H1 (cell line): ENCODE measurements at regions not wholly inside any gene's neighbourhood (a gene's known extent, or its start where the extent isn't known, plus 50 kb on each side); places are given as distances from the start of the nearest gene placed in this dataset.

Experiments used
- CTCF ChIA-PET: fragments of 300-600 bp; sonication (Branson Sonifier 250); formaldehyde crosslinking; loops from one replicate; lab custom pipeline; 2021; ENCODE audit not compliant: partially characterized antibody; lab: Charles Lee
- POLR2A ChIA-PET: fragments of 300-600 bp; sonication (Branson Sonifier 250); formaldehyde crosslinking; loops from one replicate; lab custom pipeline; 2021; ENCODE audit warnings: inconsistent platforms; ENCODE audit not compliant: partially characterized antibody; lab: Charles Lee
- DNase-seq, 2 experiments: peaks; one replicate each; pipeline versions ENCODE4 v3.0.0 to v3.0.0-alpha.2; 2010 to 2022; ENCODE audit warnings: low spot score in 2 of 2, low read depth in 1 of 2, mixed read lengths in 1 of 2
- FAIRE-seq: peaks from 2 replicates; lab custom pipeline; 2011; peaks lifted over from hg19 to GRCh38; lab: Jason Lieb, UNC
- H2AFZ ChIP-seq: 2 replicates; pipeline ENCODE4 v1.8.1; 2012; ENCODE audit warnings: low read length, inconsistent platforms
- H2AK5ac ChIP-seq: 2 replicates; pipeline ENCODE4 v1.6.1; 2013; ENCODE audit warnings: low read depth, low read length
- H2BK120ac ChIP-seq: replicated peaks from 2 replicates; pipeline ENCODE3; 2013; ENCODE audit warnings: low read depth, low read length, inconsistent platforms
- H2BK12ac ChIP-seq: 2 replicates; pipeline ENCODE4 v1.6.1; 2013; ENCODE audit warnings: low read depth, low read length
- H2BK15ac ChIP-seq: 2 replicates; pipeline ENCODE4 v1.6.1; 2013; ENCODE audit warnings: low read length
- H2BK20ac ChIP-seq: 2 replicates; pipeline ENCODE4 v1.6.1; 2013; ENCODE audit warnings: low read length
- H2BK5ac ChIP-seq: 2 replicates; pipeline ENCODE4 v1.6.1; 2013; ENCODE audit warnings: low read depth, low read length
- H3K14ac ChIP-seq: 2 replicates; pipeline ENCODE4 v1.6.1; 2013; ENCODE audit warnings: inconsistent platforms; ENCODE audit not compliant: insufficient read length
- H3K18ac ChIP-seq: 2 replicates; pipeline ENCODE4 v1.6.1; 2013; ENCODE audit warnings: low read length; ENCODE audit errors: extremely low read depth
- H3K23ac ChIP-seq: 2 replicates; pipeline ENCODE4 v1.6.1; 2013; ENCODE audit warnings: inconsistent platforms; ENCODE audit not compliant: insufficient read length
- H3K23me2 ChIP-seq: 2 replicates; pipeline ENCODE4 v1.6.1; 2013; ENCODE audit warnings: low read depth, low read length
- H3K27ac ChIP-seq: 2 replicates; pipeline ENCODE4 v1.6.1; 2011; ENCODE audit warnings: low read depth, low read length, inconsistent platforms
- H3K27me3 ChIP-seq, 4 experiments: replicated peaks in 1 of 4; 1 replicate in 1 of 4; 2 replicates in 3 of 4; pipeline versions ENCODE4 v1.6.1 to v1.8.1; 2011 to 2013; ENCODE audit warnings: low read length in 3 of 4, mild to moderate bottlenecking in 3 of 4, inconsistent platforms in 2 of 4, mixed read lengths in 2 of 4, moderate library complexity in 1 of 4; ENCODE audit not compliant: control insufficient read depth in 3 of 4, insufficient read depth in 3 of 4; ENCODE audit errors: extremely low read depth in 1 of 4
- H3K36me3 ChIP-seq, 4 experiments: 2 replicates each; pipeline versions ENCODE4 v1.6.1 to v1.8.1; 2011 to 2013; ENCODE audit warnings: mild to moderate bottlenecking in 4 of 4, low read length in 3 of 4, moderate library complexity in 2 of 4, control low read depth in 1 of 4, inconsistent platforms in 1 of 4; ENCODE audit not compliant: insufficient read depth in 4 of 4, control insufficient read depth in 2 of 4
- H3K4ac ChIP-seq: replicated peaks from 2 replicates; pipeline ENCODE3; 2013; ENCODE audit warnings: low read length, low read depth, mixed read lengths, inconsistent platforms; ENCODE audit not compliant: insufficient read length
- H3K4me1 ChIP-seq, 4 experiments: replicated peaks in 1 of 4; 1 replicate in 1 of 4; 2 replicates in 3 of 4; pipeline versions ENCODE4 v1.6.1 to v1.8.1; 2011 to 2013; ENCODE audit warnings: low read length in 3 of 4, inconsistent platforms in 2 of 4, mixed read lengths in 1 of 4; ENCODE audit not compliant: insufficient read depth in 4 of 4, control insufficient read depth in 3 of 4
- H3K4me2 ChIP-seq, 2 experiments: 2 replicates each; pipeline versions ENCODE4 v1.6.1 to v1.8.1; 2011 to 2013; ENCODE audit warnings: low read depth in 2 of 2, low read length in 2 of 2, control low read depth in 1 of 2, inconsistent platforms in 1 of 2, mild to moderate bottlenecking in 1 of 2; ENCODE audit not compliant: insufficient read depth in 1 of 2
- H3K4me3 ChIP-seq, 4 experiments: fragments of 200-600, 300-600 bp in 1 of 4; sonication (generic), shearing (Covaris generic), sonication (Bioruptor Twin) in 1 of 4; 2 replicates each; pipeline versions ENCODE4 v1.5.1 to v1.8.1; 2011 to 2016; ENCODE audit warnings: low read length in 4 of 4, low read depth in 3 of 4, control low read depth in 2 of 4, inconsistent platforms in 2 of 4, mild to moderate bottlenecking in 2 of 4, mixed read lengths in 1 of 4, moderate library complexity in 1 of 4; ENCODE audit not compliant: insufficient read depth in 2 of 4; ENCODE audit errors: extremely low read depth in 1 of 4
- H3K56ac ChIP-seq: replicated peaks from 2 replicates; pipeline ENCODE3; 2013; ENCODE audit warnings: low read depth, mild to moderate bottlenecking, mixed read lengths, low read length, inconsistent platforms; ENCODE audit not compliant: insufficient read length
- H3K79me1 ChIP-seq: 2 replicates; pipeline ENCODE4 v1.6.1; 2013; ENCODE audit warnings: low read depth, low read length, control low read depth
- H3K79me2 ChIP-seq, 2 experiments: 2 replicates each; pipeline versions ENCODE4 v1.6.1 to v1.8.1; 2012 to 2013; ENCODE audit warnings: low read length in 2 of 2, mild to moderate bottlenecking in 2 of 2, inconsistent platforms in 1 of 2; ENCODE audit not compliant: insufficient read depth in 2 of 2, control insufficient read depth in 1 of 2
- H3K9ac ChIP-seq, 4 experiments: replicated peaks in 1 of 4; 1 replicate in 1 of 4; 2 replicates in 3 of 4; pipeline versions ENCODE4 v1.6.1 to v1.8.1; 2011 to 2013; ENCODE audit warnings: low read depth in 3 of 4, low read length in 3 of 4, control low read depth in 2 of 4, mild to moderate bottlenecking in 2 of 4, moderate library complexity in 2 of 4, inconsistent platforms in 1 of 4; ENCODE audit errors: extremely low read depth in 1 of 4
- H3K9me3 ChIP-seq, 2 experiments: 2 replicates each; pipeline versions ENCODE4 v1.6.1 to v1.8.1; 2012 to 2013; ENCODE audit warnings: mild to moderate bottlenecking in 2 of 2, moderate library complexity in 2 of 2, control low read depth in 1 of 2, inconsistent platforms in 1 of 2, low read depth in 1 of 2, low read length in 1 of 2, mixed read lengths in 1 of 2; ENCODE audit not compliant: insufficient read depth in 2 of 2
- H4K20me1 ChIP-seq, 2 experiments: replicated peaks in 1 of 2; 2 replicates each; pipeline versions ENCODE3 to v1.8.1; 2011 to 2013; ENCODE audit warnings: inconsistent platforms in 2 of 2, low read length in 2 of 2, mild to moderate bottlenecking in 1 of 2; ENCODE audit not compliant: insufficient read depth in 2 of 2, control insufficient read depth in 1 of 2
- H4K5ac ChIP-seq: 2 replicates; pipeline ENCODE4 v1.6.1; 2013; ENCODE audit warnings: low read length, low read depth, mixed read lengths, inconsistent platforms; ENCODE audit not compliant: insufficient read length
- H4K8ac ChIP-seq: 2 replicates; pipeline ENCODE4 v1.8.0; 2013; ENCODE audit warnings: mild to moderate bottlenecking, moderate library complexity, low read length, inconsistent platforms; ENCODE audit not compliant: insufficient read depth; ENCODE audit errors: extremely low read depth
- H4K91ac ChIP-seq: replicated peaks from 2 replicates; pipeline ENCODE3; 2013; ENCODE audit warnings: low read length, mixed read lengths, inconsistent platforms; ENCODE audit not compliant: insufficient read length
- CTCF ChIP-seq, 3 experiments: IDR thresholded peaks; 1 replicate in 2 of 3; 2 replicates in 1 of 3; pipeline versions ENCODE4 v1.5.1 to v1.6.1; 2011; ENCODE audit warnings: low read length in 3 of 3, mild to moderate bottlenecking in 3 of 3, inconsistent platforms in 2 of 3, low read depth in 1 of 3, moderate library complexity in 1 of 3; ENCODE audit not compliant: insufficient read depth in 1 of 3; ENCODE audit errors: control extremely low read depth in 1 of 3
- EZH2 ChIP-seq: fragments of 200-600 bp; sonication (generic); IDR thresholded peaks from 2 replicates; pipeline ENCODE4 v1.7.1; 2012; ENCODE audit warnings: low read depth, mild to moderate bottlenecking, moderate library complexity, low read length, inconsistent platforms; ENCODE audit not compliant: severe bottlenecking
- SIRT6 ChIP-seq: IDR thresholded peaks from one replicate; pipeline ENCODE4 v1.7.1; 2012; ENCODE audit warnings: low read length, inconsistent platforms
- WGBS, 2 experiments: shearing (Covaris generic) in 1 of 2; methylation state at CpG; one replicate each; pipeline versions ENCODE4 v1.1.6 to v1.1.7; 2013 to 2015; ENCODE audit warnings: low lambda C conversion rate in 2 of 2, mixed read lengths in 2 of 2, inconsistent platforms in 1 of 2, low coverage in 1 of 2, missing lambda C conversion rate in 1 of 2; ENCODE audit not compliant: insufficient replicate concordance in 2 of 2, insufficient coverage in 1 of 2, insufficient read length in 1 of 2; ENCODE audit errors: extremely low coverage in 1 of 2, missing lambda C conversion rate in 1 of 2; 5-methylcytosine and 5-hydroxymethylcytosine counted together

- Histone ChIP-seq H2BK120ac (no peak overlapping the region), H3K14ac (no peak overlapping the region), H3K56ac (no peak overlapping the region), H3K4me1 (peaks cover 0 to 9% (median 3%) of the 10 kb centered on the region in 4 experiments; a peak in 3 of 7 replicates), H2BK12ac (no peak overlapping the region), H3K4ac (no peak overlapping the region), H3K79me2 (no peaks in the 10 kb centered on the region), H3K18ac (no peak overlapping the region), H3K27ac (no peak overlapping the region), H4K5ac (no peak overlapping the region), H4K20me1 (no peaks in the 10 kb centered on the region), H3K36me3 (no peaks in the 10 kb centered on the region), H3K4me2 (no peak overlapping the region), H3K23me2 (no peaks in the 10 kb centered on the region; the same call in 1 of the 2 replicates), H4K8ac (no peak overlapping the region), H3K27me3 (peaks cover 0 to 2% (median 0%) of the 10 kb centered on the region in 4 experiments; a peak in 4 of 7 replicates), H3K9me3 (no peaks in the 10 kb centered on the region), H2AK5ac (no peak overlapping the region), H4K91ac (no peak overlapping the region), H3K4me3 (no peak overlapping the region), H2BK5ac (no peak overlapping the region), H3K9ac (no peak overlapping the region), H2AFZ (no peak overlapping the region), H3K23ac (no peak overlapping the region), H2BK15ac (no peak overlapping the region), H2BK20ac (no peak overlapping the region), H3K79me1 (no peaks in the 10 kb centered on the region)
- CTCF ChIA-PET: interaction anchor here (0.6 to 7.9 kb wide), 27 partner anchors 8 to 536 kb away, joined by 3 to 123 read pairs (median 8); partner anchors contain the start of gene HOXD8
- FAIRE-seq (no peak), DNase-seq (no peak)
- 87% methylated on average over 4 of the region's 4 CpGs; no CpG with 5 or more reads in 1 of the 2 experiments for WGBS, 2 experiments
- POLR2A ChIA-PET: no interaction called here
- no peak for TF ChIP-seq EZH2
- TF ChIP-seq CTCF (IDR thresholded peaks at IDR 0.05; ENCODE audit: control extremely low read depth in 1 of 3, insufficient read depth in 1 of 3, low read depth in 1 of 3, low read length in 3 of 3): peak in 1 of 3 experiments; percentile 27; a peak in 1 of 4 replicates
- no peak for TF ChIP-seq SIRT6
These were observed 381.0 kb downstream of the MTX2 start for GRCh38 chr2:176650104-176650837.
